ENCODE measurements at regions not wholly inside any gene's neighbourhood (a gene's known extent, or its start where the extent isn't known, plus 50 kb on each side); places are given as distances from the start of the nearest gene placed in this dataset.

GRCh38 chr2:173708806-173709205, 256.4 kb downstream of the SP3 start:
- H3K4me3 ChIP-seq (ENCODE audit: low read depth, low read length): no peak overlapping the region
- no peak for TF ChIP-seq CTCF (IDR thresholded peaks at IDR 0.05; ENCODE audit: low read depth, low read length, missing control alignments)
- DNase-seq: no peak
- H3K36me3 ChIP-seq (replicated peaks): no peaks in the 10 kb centered on the region
- in situ Hi-C loops (cut with HindIII; ENCODE audit: low pct_ligation_motif_present, low sequenced_read_pairs): no loop called here
- H3K27me3 ChIP-seq (replicated peaks): no peaks in the 10 kb centered on the region
- no peak overlapping the region for H3K27ac ChIP-seq

GRCh38 chr2:173711816-173712215, 253.4 kb downstream of the SP3 start:
- H3K36me3 ChIP-seq (replicated peaks): no peaks in the 10 kb centered on the region
- in situ Hi-C loops (cut with HindIII; ENCODE audit: low pct_ligation_motif_present, low sequenced_read_pairs): no loop called here
- DNase-seq: no peak
- H3K4me3 ChIP-seq (ENCODE audit: low read depth, low read length): no peak overlapping the region
- no peak overlapping the region for H3K27ac ChIP-seq
- no peaks in the 10 kb centered on the region for H3K27me3 ChIP-seq (replicated peaks)
- no peak for TF ChIP-seq CTCF (IDR thresholded peaks at IDR 0.05; ENCODE audit: low read depth, low read length, missing control alignments)

GRCh38 chr2:173713904-173714555, 251.1 kb downstream of the SP3 start:
- Histone ChIP-seq H3K36me3 (replicated peaks) (no peaks in the 10 kb centered on the region), H3K27me3 (replicated peaks) (no peaks in the 10 kb centered on the region), H3K27ac (no peak overlapping the region), H3K4me3 (ENCODE audit: low read depth, low read length) (no peak overlapping the region)
- no peak for TF ChIP-seq CTCF (IDR thresholded peaks at IDR 0.05; ENCODE audit: low read depth, low read length, missing control alignments)
- in situ Hi-C loops (cut with HindIII; ENCODE audit: low pct_ligation_motif_present, low sequenced_read_pairs): no loop called here
- no peak for DNase-seq

GRCh38 chr2:173715441-173715840, 249.7 kb downstream of the SP3 start:
- Histone ChIP-seq H3K27me3 (replicated peaks) (no peaks in the 10 kb centered on the region), H3K4me3 (ENCODE audit: low read depth, low read length) (no peak overlapping the region), H3K27ac (no peak overlapping the region), H3K36me3 (replicated peaks) (no peaks in the 10 kb centered on the region)
- no peak for DNase-seq
- in situ Hi-C loops (cut with HindIII; ENCODE audit: low pct_ligation_motif_present, low sequenced_read_pairs): no loop called here
- no peak for TF ChIP-seq CTCF (IDR thresholded peaks at IDR 0.05; ENCODE audit: low read depth, low read length, missing control alignments)

GRCh38 chr2:173716458-173717052, 248.6 kb downstream of the SP3 start:
- no peak overlapping the region for H3K4me3 ChIP-seq (ENCODE audit: low read depth, low read length)
- no peaks in the 10 kb centered on the region for H3K27me3 ChIP-seq (replicated peaks)
- no peaks in the 10 kb centered on the region for H3K36me3 ChIP-seq (replicated peaks)
- no peak overlapping the region for H3K27ac ChIP-seq
- no peak for DNase-seq
- in situ Hi-C loops (cut with HindIII; ENCODE audit: low pct_ligation_motif_present, low sequenced_read_pairs): no loop called here
- no peak for TF ChIP-seq CTCF (IDR thresholded peaks at IDR 0.05; ENCODE audit: low read depth, low read length, missing control alignments)

- H3K4me3 ChIP-seq (ENCODE audit: low read depth, low read length): no peak overlapping the region
- no peaks in the 10 kb centered on the region for H3K36me3 ChIP-seq (replicated peaks)
- no peaks in the 10 kb centered on the region for H3K27me3 ChIP-seq (replicated peaks)
- in situ Hi-C loops (cut with HindIII; ENCODE audit: low pct_ligation_motif_present, low sequenced_read_pairs): no loop called here
- TF ChIP-seq CTCF (IDR thresholded peaks at IDR 0.05; ENCODE audit: low read depth, low read length, missing control alignments): no peak
- DNase-seq: no peak
- no peak overlapping the region for H3K27ac ChIP-seq
Measured at GRCh38 chr2:173719471-173719870, 245.7 kb downstream of the SP3 start.
